ENCODE measurements at regions not wholly inside any gene's neighbourhood (a gene's known extent, or its start where the extent isn't known, plus 50 kb on each side); places are given as distances from the start of the nearest gene placed in this dataset.

GRCh38 chr6:42510795-42511194, 53.0 kb upstream of the UBR2 start:
- no peak overlapping the region for H3K4me2 ChIP-seq (ENCODE audit: control insufficient read depth, extremely low read depth, insufficient read depth, low read depth, low read length)
- DNase-seq (ENCODE audit: low read depth, low spot score) (no peak), FAIRE-seq (no peak)
- dilution Hi-C loops (cut with MboI; ENCODE audit: extremely low pct_ligation_motif_present, low sequenced_read_pairs): no loop called here
- no peak overlapping the region for H3K4me3 ChIP-seq (ENCODE audit: control insufficient read depth in 2 of 3, extremely low read depth in 1 of 3, insufficient read depth in 2 of 3, low read depth in 1 of 3, low read length in 3 of 3)
- H3K4me1 ChIP-seq (ENCODE audit: control insufficient read depth, extremely low read depth, insufficient read depth, low read length): no peaks in the 10 kb centered on the region
- H3K36me3 ChIP-seq (ENCODE audit: control insufficient read depth in 2 of 2, extremely low read depth in 1 of 2, insufficient read depth in 2 of 2, low read length in 2 of 2): no peaks in the 10 kb centered on the region
- TF ChIP-seq CTCF (optimal IDR thresholded peaks at IDR 0.05 in 1 of 3, IDR thresholded peaks at IDR 0.05 in 1 of 3, conservative IDR thresholded peaks at IDR 0.05 in 1 of 3; ENCODE audit: extremely low read depth in 1 of 3, insufficient read depth in 2 of 3, low read length in 3 of 3): peak in 2 of 3 experiments; percentile 16 to 25
- no peak for TF ChIP-seq EZH2 (IDR thresholded peaks at IDR 0.05; ENCODE audit: low read length)
- no peaks in the 10 kb centered on the region for H3K27me3 ChIP-seq (ENCODE audit: control insufficient read depth, extremely low read depth, insufficient read depth, low read length)
- no peak overlapping the region for H3K27ac ChIP-seq (ENCODE audit: control insufficient read depth, insufficient read depth, low read length)
- no peak overlapping the region for H3K9ac ChIP-seq (ENCODE audit: control insufficient read depth, extremely low read depth, insufficient read depth, low read length)
- H2AFZ ChIP-seq (ENCODE audit: control insufficient read depth, low read length): no peak overlapping the region
- no peaks in the 10 kb centered on the region for H4K20me1 ChIP-seq (ENCODE audit: control insufficient read depth, extremely low read depth, insufficient read depth, low read length)
- H3K9me3 ChIP-seq (ENCODE audit: control insufficient read depth, low read depth, low read length): no peaks in the 10 kb centered on the region
- H3K9me1 ChIP-seq (ENCODE audit: control insufficient read depth, extremely low read depth, insufficient read depth, low read length): no peaks in the 10 kb centered on the region
- no peaks in the 10 kb centered on the region for H3K79me2 ChIP-seq (ENCODE audit: control insufficient read depth, insufficient read depth, low read length)

DNA sequence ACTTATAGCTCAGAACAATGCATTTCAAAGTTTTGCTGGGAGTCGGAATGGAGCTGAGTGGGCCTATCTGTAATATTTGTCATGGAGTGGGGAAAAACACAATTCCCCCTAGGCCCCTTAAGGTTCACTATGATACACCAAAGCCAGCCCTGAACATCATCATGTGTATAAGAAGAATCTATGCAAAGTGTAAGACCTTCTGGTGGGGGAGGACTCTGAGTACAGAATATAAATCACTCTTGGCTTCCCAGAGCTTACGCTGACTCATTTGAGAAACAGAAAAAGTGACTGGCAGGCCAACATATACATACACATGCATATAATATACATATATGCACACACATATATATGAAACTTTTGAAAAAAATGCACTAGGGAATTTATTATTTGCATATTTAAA, 54.1 kb upstream of the UBR2 start:
- Histone ChIP-seq H3K36me3 (ENCODE audit: control insufficient read depth in 2 of 2, extremely low read depth in 1 of 2, insufficient read depth in 2 of 2, low read length in 2 of 2) (no peaks in the 10 kb centered on the region), H3K9ac (ENCODE audit: control insufficient read depth, extremely low read depth, insufficient read depth, low read length) (no peak overlapping the region), H4K20me1 (ENCODE audit: control insufficient read depth, extremely low read depth, insufficient read depth, low read length) (no peaks in the 10 kb centered on the region), H3K9me3 (ENCODE audit: control insufficient read depth, low read depth, low read length) (no peaks in the 10 kb centered on the region), H3K4me3 (ENCODE audit: control insufficient read depth in 2 of 3, extremely low read depth in 1 of 3, insufficient read depth in 2 of 3, low read depth in 1 of 3, low read length in 3 of 3) (no peak overlapping the region), H3K79me2 (ENCODE audit: control insufficient read depth, insufficient read depth, low read length) (no peaks in the 10 kb centered on the region), H2AFZ (ENCODE audit: control insufficient read depth, low read length) (no peak overlapping the region), H3K27me3 (ENCODE audit: control insufficient read depth, extremely low read depth, insufficient read depth, low read length) (no peaks in the 10 kb centered on the region), H3K4me2 (ENCODE audit: control insufficient read depth, extremely low read depth, insufficient read depth, low read depth, low read length) (no peak overlapping the region), H3K9me1 (ENCODE audit: control insufficient read depth, extremely low read depth, insufficient read depth, low read length) (no peaks in the 10 kb centered on the region), H3K27ac (ENCODE audit: control insufficient read depth, insufficient read depth, low read length) (no peak overlapping the region), H3K4me1 (ENCODE audit: control insufficient read depth, extremely low read depth, insufficient read depth, low read length) (peaks cover 3% of the 10 kb centered on the region)
- TF ChIP-seq EZH2 (IDR thresholded peaks at IDR 0.05; ENCODE audit: low read length): no peak
- no peak for TF ChIP-seq CTCF (optimal IDR thresholded peaks at IDR 0.05 in 1 of 3, IDR thresholded peaks at IDR 0.05 in 1 of 3, conservative IDR thresholded peaks at IDR 0.05 in 1 of 3; ENCODE audit: extremely low read depth in 1 of 3, insufficient read depth in 2 of 3, low read length in 3 of 3)
- dilution Hi-C loops (cut with MboI; ENCODE audit: extremely low pct_ligation_motif_present, low sequenced_read_pairs): no loop called here
- DNase-seq (ENCODE audit: low read depth, low spot score): no peak
- FAIRE-seq: no peak

All from keratinocyte (primary cell).